ENCODE measurements at regions not wholly inside any gene's neighbourhood (a gene's known extent, or its start where the extent isn't known, plus 50 kb on each side); places are given as distances from the start of the nearest gene placed in this dataset.
"Not testable (repeated sequence)": the region's sequence is repeated elsewhere in the genome, so short reads cannot be mapped to it uniquely, and the experiment has no call there.

- H3K27me3 ChIP-seq = peaks cover 12% of the 10 kb centered on the region
- H3K27ac ChIP-seq = peak overlapping the region in 2 of 4 donors; percentile 64 to 65
- H3K36me3 ChIP-seq, H3K4me1 ChIP-seq, H3K9me3 ChIP-seq: not testable (repeated sequence)
- peak; percentile 31 for ATAC-seq
- WGBS, 2 donors (ENCODE audit: low coverage in 1 of 2) = 64 to 80% methylated on average over 1 to 7 of the region's 32 CpGs
- peak overlapping the region in 1 of 2 donors; percentile 41 for H3K4me3 ChIP-seq
Observed at GRCh38 chr15:28789401-28790114, 58.9 kb downstream of the GOLGA6L7 start.

GRCh38 chr15:28788649-28789400, 59.6 kb downstream of the GOLGA6L7 start:
- Histone ChIP-seq H3K27ac (peak overlapping the region in 2 of 4 donors; percentile 68 to 72), H3K4me3 (peak overlapping the region; percentile 20 to 54), H3K27me3 (peaks cover 12% of the 10 kb centered on the region)
- H3K9me3 ChIP-seq, H3K4me1 ChIP-seq, H3K36me3 ChIP-seq: not testable (repeated sequence)
- 9% methylated on average over 9 of the region's 78 CpGs; no CpG with 5 or more reads in 1 of the 2 donors for WGBS, 2 donors (ENCODE audit: low coverage in 1 of 2)
- peak; percentile 51 for ATAC-seq

- not testable (repeated sequence) for H3K27ac ChIP-seq, H3K4me3 ChIP-seq, H3K9me3 ChIP-seq, H3K4me1 ChIP-seq, ATAC-seq, H3K36me3 ChIP-seq
- 0 to 20% methylated on average over 1 of the region's 1 CpG for WGBS, 2 donors (ENCODE audit: low coverage in 1 of 2)
- peaks cover 12% of the 10 kb centered on the region for H3K27me3 ChIP-seq
Observed at GRCh38 chr15:28788176-28788575, 60.3 kb downstream of the GOLGA6L7 start.

GRCh38 chr15:28786521-28786920, 61.9 kb downstream of the GOLGA6L7 start:
- peaks cover 12% of the 10 kb centered on the region for H3K27me3 ChIP-seq
- TF ChIP-seq EP300 (IDR thresholded peaks at IDR 0.05) = no peak
- TF ChIP-seq CTCF (IDR thresholded peaks at IDR 0.05) = no peak
- no peak for TF ChIP-seq POLR2A (IDR thresholded peaks at IDR 0.05)
- no peak for TF ChIP-seq POLR2AphosphoS5 (IDR thresholded peaks at IDR 0.05)
- H3K9me3 ChIP-seq = no peaks in the 10 kb centered on the region
- no peak for ATAC-seq
- WGBS, 2 donors (ENCODE audit: low coverage in 1 of 2) = 82 to 100% methylated on average over 1 of the region's 1 CpG
- H3K4me3 ChIP-seq = no peak overlapping the region
- no peaks in the 10 kb centered on the region for H3K36me3 ChIP-seq
- peaks cover 0 to 9% (median 0%) of the 10 kb centered on the region in 3 donors for H3K4me1 ChIP-seq
- H3K27ac ChIP-seq = no peak overlapping the region

GRCh38 chr15:28784347-28785163, 63.9 kb downstream of the GOLGA6L7 start:
- not testable (repeated sequence) for H3K27me3 ChIP-seq, H3K9me3 ChIP-seq, H3K36me3 ChIP-seq, H3K4me1 ChIP-seq, H3K27ac ChIP-seq, H3K4me3 ChIP-seq, ATAC-seq
- WGBS, 2 donors (ENCODE audit: low coverage in 1 of 2) = 89 to 92% methylated on average over 13 to 16 of the region's 39 CpGs

GRCh38 chr15:28783873-28784272, 64.6 kb downstream of the GOLGA6L7 start:
- Histone ChIP-seq H3K36me3 (no peaks in the 10 kb centered on the region), H3K4me3 (no peak overlapping the region), H3K9me3 (no peaks in the 10 kb centered on the region), H3K27me3 (peaks cover 4% of the 10 kb centered on the region), H3K27ac (no peak overlapping the region), H3K4me1 (peaks cover 0 to 9% (median 0%) of the 10 kb centered on the region in 3 donors)
- 100% methylated on average over 2 of the region's 20 CpGs; no CpG with 5 or more reads in 1 of the 2 donors for WGBS, 2 donors (ENCODE audit: low coverage in 1 of 2)
- no peak for ATAC-seq
- TF ChIP-seq POLR2A (IDR thresholded peaks at IDR 0.05) (no peak), EP300 (IDR thresholded peaks at IDR 0.05) (no peak), CTCF (IDR thresholded peaks at IDR 0.05) (no peak), POLR2AphosphoS5 (IDR thresholded peaks at IDR 0.05) (no peak)

All from gastroesophageal sphincter (tissue), 4 donors.